GM23338 (cell line): ENCODE measurements at regions not wholly inside any gene's neighbourhood (a gene's known extent, or its start where the extent isn't known, plus 50 kb on each side); places are given as distances from the start of the nearest gene placed in this dataset.

Source experiments
- ATAC-seq: fragments of 200-7000 bp; cut with Tn5 transposase; 3 replicates; pipeline ENCODE4 v1.9.1; 2020
- DNase-seq: peaks from one replicate; pipeline ENCODE4 v3.0.0-alpha.2; 2015; ENCODE audit warnings: low spot score
- H2AFZ ChIP-seq: fragments of 200-600 bp; sonication (generic); 2 replicates; pipeline ENCODE4 v1.8.0; 2016; ENCODE audit warnings: antibody characterized with exemption, mild to moderate bottlenecking, moderate library complexity
- H3F3A ChIP-seq: fragments of 200-600 bp; sonication (generic); replicated peaks from 2 replicates; pipeline ENCODE4 v1.8.0; 2017; ENCODE audit warnings: antibody characterized with exemption, mixed run types, low read depth
- H3K27ac ChIP-seq: fragments of 200-600 bp; sonication (generic); 2 replicates; pipeline ENCODE4 v1.6.1; 2016; ENCODE audit warnings: low read depth
- H3K27me3 ChIP-seq: fragments of 200-600 bp; sonication (generic); 2 replicates; pipeline ENCODE4 v1.8.0; 2016; ENCODE audit warnings: mild to moderate bottlenecking, mixed run types, moderate library complexity; ENCODE audit not compliant: insufficient read depth
- H3K36me3 ChIP-seq: fragments of 200-600 bp; sonication (generic); 2 replicates; pipeline ENCODE4 v1.8.0; 2016; ENCODE audit warnings: mild to moderate bottlenecking; ENCODE audit not compliant: insufficient read depth
- H3K4me1 ChIP-seq: fragments of 200-600 bp; sonication (generic); 2 replicates; pipeline ENCODE4 v1.8.0; 2016; ENCODE audit warnings: mild to moderate bottlenecking, moderate library complexity; ENCODE audit not compliant: insufficient read depth
- H3K4me2 ChIP-seq: fragments of 200-600 bp; sonication (generic); 2 replicates; pipeline ENCODE4 v1.7.1; 2017; ENCODE audit warnings: mixed run types
- H3K4me3 ChIP-seq: fragments of 200-600 bp; sonication (generic); 2 replicates; pipeline ENCODE4 v1.6.1; 2016; ENCODE audit warnings: mixed run types
- H3K79me2 ChIP-seq: fragments of 200-600 bp; sonication (generic); replicated peaks from 2 replicates; pipeline ENCODE4 v1.8.0; 2017; ENCODE audit warnings: mild to moderate bottlenecking; ENCODE audit not compliant: insufficient read depth
- H3K9me2 ChIP-seq: fragments of 200-600 bp; sonication (generic); 2 replicates; pipeline ENCODE4 v1.8.0; 2017; ENCODE audit not compliant: insufficient read depth
- H4K20me1 ChIP-seq: fragments of 200-600 bp; sonication (generic); replicated peaks from 2 replicates; pipeline ENCODE4 v1.8.0; 2017; ENCODE audit warnings: mild to moderate bottlenecking; ENCODE audit not compliant: insufficient read depth
- H3K27ac Mint-ChIP-seq: 2 replicates; pipeline ENCODE4 v1.8.0; 2020; ENCODE audit warnings: inconsistent platforms, mild to moderate bottlenecking, moderate library complexity, mixed read lengths
- H3K27me3 Mint-ChIP-seq: 3 replicates; pipeline ENCODE4 v1.8.0; 2022; ENCODE audit warnings: low read depth, mild to moderate bottlenecking, moderate library complexity, mixed read lengths, inconsistent platforms; ENCODE audit not compliant: insufficient read depth, poor library complexity
- H3K36me3 Mint-ChIP-seq: 3 replicates; pipeline ENCODE4 v1.8.0; 2021; ENCODE audit warnings: low read depth, mild to moderate bottlenecking, inconsistent platforms, moderate library complexity, mixed read lengths
- H3K4me1 Mint-ChIP-seq: 3 replicates; pipeline ENCODE4 v1.8.0; 2020; ENCODE audit warnings: mild to moderate bottlenecking, inconsistent platforms, mixed read lengths
- H3K4me3 Mint-ChIP-seq: 3 replicates; pipeline ENCODE4 v1.8.0; 2021; ENCODE audit warnings: moderate library complexity, mild to moderate bottlenecking, inconsistent platforms, mixed read lengths
- H3K9me3 Mint-ChIP-seq: 3 replicates; pipeline ENCODE4 v1.8.0; 2020; ENCODE audit warnings: moderate library complexity, mild to moderate bottlenecking, inconsistent platforms, mixed read lengths
- CREB1 ChIP-seq: fragments of 250-450 bp; sonication (Bioruptor Pico); IDR thresholded peaks from 2 replicates; pipeline ENCODE4 v1.5.0; 2020; ENCODE audit warnings: low read depth, mild to moderate bottlenecking, moderate library complexity
- ETS1 ChIP-seq: IDR thresholded peaks from 2 replicates; pipeline ENCODE4 v1.6.1; 2016; ENCODE audit warnings: antibody characterized with exemption
- EZH2 ChIP-seq: fragments of 200-600 bp; sonication (generic); IDR thresholded peaks from one replicate; pipeline ENCODE4 v1.8.0; 2017; ENCODE audit warnings: antibody characterized with exemption, mild to moderate bottlenecking, low read depth; ENCODE audit not compliant: unreplicated experiment
- EZH2phosphoT487 ChIP-seq: fragments of 200-600 bp; sonication (generic); IDR thresholded peaks from one replicate; pipeline ENCODE4 v1.8.1; 2018; ENCODE audit warnings: antibody characterized with exemption; ENCODE audit not compliant: unreplicated experiment
- JUNB ChIP-seq: IDR thresholded peaks from one replicate; pipeline ENCODE4 v1.6.1; 2016; ENCODE audit warnings: antibody characterized with exemption; ENCODE audit not compliant: unreplicated experiment
- NANOG ChIP-seq: IDR thresholded peaks from 2 replicates; pipeline ENCODE4 v1.6.1; 2016; ENCODE audit warnings: antibody characterized with exemption, borderline replicate concordance
- POLR2AphosphoS5 ChIP-seq: IDR thresholded peaks from 2 replicates; pipeline ENCODE4 v1.6.1; 2016; ENCODE audit warnings: antibody characterized with exemption, low read depth
- STAT1 ChIP-seq: IDR thresholded peaks from one replicate; pipeline ENCODE4 v1.6.1; 2016; ENCODE audit warnings: antibody characterized with exemption; ENCODE audit not compliant: unreplicated experiment
- ZNF114 ChIP-seq: fragments of 250-450 bp; sonication (Bioruptor Pico); IDR thresholded peaks from 2 replicates; pipeline ENCODE4 v1.5.0; 2020; ENCODE audit warnings: mild to moderate bottlenecking, moderate library complexity
- ZNF331 ChIP-seq: fragments of 250-450 bp; sonication (Bioruptor Pico); IDR thresholded peaks from 2 replicates; pipeline ENCODE4 v1.5.0; 2020; ENCODE audit warnings: low read depth, mild to moderate bottlenecking, moderate library complexity
- TF ChIP-seq, protein P1 (sequence below): IDR thresholded peaks from one replicate; pipeline ENCODE4 v1.6.1; 2018; ENCODE audit warnings: antibody characterized with exemption; ENCODE audit not compliant: unreplicated experiment
- TF ChIP-seq, protein P2 (sequence below): fragments of 250-450 bp; sonication (Bioruptor Pico); IDR thresholded peaks from 2 replicates; pipeline ENCODE4 v1.5.0; 2020; ENCODE audit warnings: mild to moderate bottlenecking, moderate library complexity
- TF ChIP-seq, protein P3 (sequence below), 2 experiments: fragments of 200-600 bp in 1 of 2; sonication (generic) in 1 of 2; conservative IDR thresholded peaks; 2 replicates each; pipeline versions ENCODE4 v1.5.1 to v1.6.1; 2016 to 2017; ENCODE audit warnings: antibody characterized with exemption in 2 of 2, low read depth in 2 of 2, mild to moderate bottlenecking in 2 of 2, moderate library complexity in 1 of 2

DNA sequence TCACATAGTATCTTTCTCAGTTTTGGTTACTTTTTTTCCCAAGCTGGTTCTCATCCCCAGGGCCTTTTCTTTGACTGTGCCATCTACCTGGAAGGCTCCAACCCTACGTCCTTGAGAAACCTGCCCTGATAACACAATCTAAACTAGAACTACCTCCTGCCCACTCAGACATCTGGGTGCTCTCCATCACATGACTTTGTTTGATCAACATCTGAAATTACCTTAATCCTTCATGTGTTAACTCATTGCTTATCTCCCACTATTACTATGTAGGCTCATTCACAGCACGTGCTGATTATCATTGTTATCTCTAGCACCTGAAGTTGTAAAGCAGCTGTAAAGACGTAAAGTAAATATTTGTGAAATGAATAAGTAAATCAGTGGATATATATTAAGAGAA is 784.0 kb downstream of the TMTC2 start:
- H3K36me3 Mint-ChIP-seq = no peaks in the 10 kb centered on the region
- Histone ChIP-seq H3K9me2 (no peaks in the 10 kb centered on the region), H3K4me1 (peaks cover 4% of the 10 kb centered on the region; the same call in 1 of the 2 replicates), H2AFZ (no peak overlapping the region), H4K20me1 (no peaks in the 10 kb centered on the region), H3K27ac (no peak overlapping the region), H3K4me2 (no peak overlapping the region), H3F3A (no peaks in the 10 kb centered on the region), H3K4me3 (no peak overlapping the region), H3K36me3 (no peaks in the 10 kb centered on the region), H3K27me3 (no peaks in the 10 kb centered on the region), H3K79me2 (no peaks in the 10 kb centered on the region)
- no peaks in the 10 kb centered on the region for H3K9me3 Mint-ChIP-seq
- H3K27ac Mint-ChIP-seq = peak overlapping the region; percentile 21; the same call in 1 of the 2 replicates
- H3K27me3 Mint-ChIP-seq = no peaks in the 10 kb centered on the region
- ATAC-seq (no peak), DNase-seq (no peak)
- H3K4me3 Mint-ChIP-seq = no peak overlapping the region
- H3K4me1 Mint-ChIP-seq = peaks cover 21% of the 10 kb centered on the region
- TF ChIP-seq ZNF114 (CRISPR knock-in tag) (no peak), POLR2AphosphoS5 (no peak), ZNF331 (CRISPR knock-in tag) (no peak), JUNB (no peak), NANOG (no peak), EZH2 (no peak), CREB1 (CRISPR knock-in tag) (no peak), ETS1 (no peak), STAT1 (no peak), EZH2phosphoT487 (no peak)
- TF ChIP-seq, protein P1, sequence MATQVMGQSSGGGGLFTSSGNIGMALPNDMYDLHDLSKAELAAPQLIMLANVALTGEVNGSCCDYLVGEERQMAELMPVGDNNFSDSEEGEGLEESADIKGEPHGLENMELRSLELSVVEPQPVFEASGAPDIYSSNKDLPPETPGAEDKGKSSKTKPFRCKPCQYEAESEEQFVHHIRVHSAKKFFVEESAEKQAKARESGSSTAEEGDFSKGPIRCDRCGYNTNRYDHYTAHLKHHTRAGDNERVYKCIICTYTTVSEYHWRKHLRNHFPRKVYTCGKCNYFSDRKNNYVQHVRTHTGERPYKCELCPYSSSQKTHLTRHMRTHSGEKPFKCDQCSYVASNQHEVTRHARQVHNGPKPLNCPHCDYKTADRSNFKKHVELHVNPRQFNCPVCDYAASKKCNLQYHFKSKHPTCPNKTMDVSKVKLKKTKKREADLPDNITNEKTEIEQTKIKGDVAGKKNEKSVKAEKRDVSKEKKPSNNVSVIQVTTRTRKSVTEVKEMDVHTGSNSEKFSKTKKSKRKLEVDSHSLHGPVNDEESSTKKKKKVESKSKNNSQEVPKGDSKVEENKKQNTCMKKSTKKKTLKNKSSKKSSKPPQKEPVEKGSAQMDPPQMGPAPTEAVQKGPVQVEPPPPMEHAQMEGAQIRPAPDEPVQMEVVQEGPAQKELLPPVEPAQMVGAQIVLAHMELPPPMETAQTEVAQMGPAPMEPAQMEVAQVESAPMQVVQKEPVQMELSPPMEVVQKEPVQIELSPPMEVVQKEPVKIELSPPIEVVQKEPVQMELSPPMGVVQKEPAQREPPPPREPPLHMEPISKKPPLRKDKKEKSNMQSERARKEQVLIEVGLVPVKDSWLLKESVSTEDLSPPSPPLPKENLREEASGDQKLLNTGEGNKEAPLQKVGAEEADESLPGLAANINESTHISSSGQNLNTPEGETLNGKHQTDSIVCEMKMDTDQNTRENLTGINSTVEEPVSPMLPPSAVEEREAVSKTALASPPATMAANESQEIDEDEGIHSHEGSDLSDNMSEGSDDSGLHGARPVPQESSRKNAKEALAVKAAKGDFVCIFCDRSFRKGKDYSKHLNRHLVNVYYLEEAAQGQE = no peak
- TF ChIP-seq, protein P2, sequence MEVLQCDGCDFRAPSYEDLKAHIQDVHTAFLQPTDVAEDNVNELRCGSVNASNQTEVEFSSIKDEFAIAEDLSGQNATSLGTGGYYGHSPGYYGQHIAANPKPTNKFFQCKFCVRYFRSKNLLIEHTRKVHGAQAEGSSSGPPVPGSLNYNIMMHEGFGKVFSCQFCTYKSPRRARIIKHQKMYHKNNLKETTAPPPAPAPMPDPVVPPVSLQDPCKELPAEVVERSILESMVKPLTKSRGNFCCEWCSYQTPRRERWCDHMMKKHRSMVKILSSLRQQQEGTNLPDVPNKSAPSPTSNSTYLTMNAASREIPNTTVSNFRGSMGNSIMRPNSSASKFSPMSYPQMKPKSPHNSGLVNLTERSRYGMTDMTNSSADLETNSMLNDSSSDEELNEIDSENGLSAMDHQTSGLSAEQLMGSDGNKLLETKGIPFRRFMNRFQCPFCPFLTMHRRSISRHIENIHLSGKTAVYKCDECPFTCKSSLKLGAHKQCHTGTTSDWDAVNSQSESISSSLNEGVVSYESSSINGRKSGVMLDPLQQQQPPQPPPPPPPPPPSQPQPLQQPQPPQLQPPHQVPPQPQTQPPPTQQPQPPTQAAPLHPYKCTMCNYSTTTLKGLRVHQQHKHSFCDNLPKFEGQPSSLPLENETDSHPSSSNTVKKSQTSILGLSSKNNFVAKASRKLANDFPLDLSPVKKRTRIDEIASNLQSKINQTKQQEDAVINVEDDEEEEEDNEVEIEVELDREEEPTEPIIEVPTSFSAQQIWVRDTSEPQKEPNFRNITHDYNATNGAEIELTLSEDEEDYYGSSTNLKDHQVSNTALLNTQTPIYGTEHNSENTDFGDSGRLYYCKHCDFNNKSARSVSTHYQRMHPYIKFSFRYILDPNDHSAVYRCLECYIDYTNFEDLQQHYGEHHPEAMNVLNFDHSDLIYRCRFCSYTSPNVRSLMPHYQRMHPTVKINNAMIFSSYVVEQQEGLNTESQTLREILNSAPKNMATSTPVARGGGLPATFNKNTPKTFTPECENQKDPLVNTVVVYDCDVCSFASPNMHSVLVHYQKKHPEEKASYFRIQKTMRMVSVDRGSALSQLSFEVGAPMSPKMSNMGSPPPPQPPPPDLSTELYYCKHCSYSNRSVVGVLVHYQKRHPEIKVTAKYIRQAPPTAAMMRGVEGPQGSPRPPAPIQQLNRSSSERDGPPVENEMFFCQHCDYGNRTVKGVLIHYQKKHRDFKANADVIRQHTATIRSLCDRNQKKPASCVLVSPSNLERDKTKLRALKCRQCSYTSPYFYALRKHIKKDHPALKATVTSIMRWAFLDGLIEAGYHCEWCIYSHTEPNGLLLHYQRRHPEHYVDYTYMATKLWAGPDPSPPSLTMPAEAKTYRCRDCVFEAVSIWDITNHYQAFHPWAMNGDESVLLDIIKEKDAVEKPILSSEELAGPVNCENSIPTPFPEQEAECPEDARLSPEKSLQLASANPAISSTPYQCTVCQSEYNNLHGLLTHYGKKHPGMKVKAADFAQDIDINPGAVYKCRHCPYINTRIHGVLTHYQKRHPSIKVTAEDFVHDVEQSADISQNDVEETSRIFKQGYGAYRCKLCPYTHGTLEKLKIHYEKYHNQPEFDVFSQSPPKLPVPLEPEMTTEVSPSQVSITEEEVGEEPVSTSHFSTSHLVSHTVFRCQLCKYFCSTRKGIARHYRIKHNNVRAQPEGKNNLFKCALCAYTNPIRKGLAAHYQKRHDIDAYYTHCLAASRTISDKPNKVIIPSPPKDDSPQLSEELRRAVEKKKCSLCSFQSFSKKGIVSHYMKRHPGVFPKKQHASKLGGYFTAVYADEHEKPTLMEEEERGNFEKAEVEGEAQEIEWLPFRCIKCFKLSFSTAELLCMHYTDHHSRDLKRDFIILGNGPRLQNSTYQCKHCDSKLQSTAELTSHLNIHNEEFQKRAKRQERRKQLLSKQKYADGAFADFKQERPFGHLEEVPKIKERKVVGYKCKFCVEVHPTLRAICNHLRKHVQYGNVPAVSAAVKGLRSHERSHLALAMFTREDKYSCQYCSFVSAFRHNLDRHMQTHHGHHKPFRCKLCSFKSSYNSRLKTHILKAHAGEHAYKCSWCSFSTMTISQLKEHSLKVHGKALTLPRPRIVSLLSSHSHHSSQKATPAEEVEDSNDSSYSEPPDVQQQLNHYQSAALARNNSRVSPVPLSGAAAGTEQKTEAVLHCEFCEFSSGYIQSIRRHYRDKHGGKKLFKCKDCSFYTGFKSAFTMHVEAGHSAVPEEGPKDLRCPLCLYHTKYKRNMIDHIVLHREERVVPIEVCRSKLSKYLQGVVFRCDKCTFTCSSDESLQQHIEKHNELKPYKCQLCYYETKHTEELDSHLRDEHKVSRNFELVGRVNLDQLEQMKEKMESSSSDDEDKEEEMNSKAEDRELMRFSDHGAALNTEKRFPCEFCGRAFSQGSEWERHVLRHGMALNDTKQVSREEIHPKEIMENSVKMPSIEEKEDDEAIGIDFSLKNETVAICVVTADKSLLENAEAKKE (CRISPR knock-in tag) = no peak
- TF ChIP-seq, protein P3, sequence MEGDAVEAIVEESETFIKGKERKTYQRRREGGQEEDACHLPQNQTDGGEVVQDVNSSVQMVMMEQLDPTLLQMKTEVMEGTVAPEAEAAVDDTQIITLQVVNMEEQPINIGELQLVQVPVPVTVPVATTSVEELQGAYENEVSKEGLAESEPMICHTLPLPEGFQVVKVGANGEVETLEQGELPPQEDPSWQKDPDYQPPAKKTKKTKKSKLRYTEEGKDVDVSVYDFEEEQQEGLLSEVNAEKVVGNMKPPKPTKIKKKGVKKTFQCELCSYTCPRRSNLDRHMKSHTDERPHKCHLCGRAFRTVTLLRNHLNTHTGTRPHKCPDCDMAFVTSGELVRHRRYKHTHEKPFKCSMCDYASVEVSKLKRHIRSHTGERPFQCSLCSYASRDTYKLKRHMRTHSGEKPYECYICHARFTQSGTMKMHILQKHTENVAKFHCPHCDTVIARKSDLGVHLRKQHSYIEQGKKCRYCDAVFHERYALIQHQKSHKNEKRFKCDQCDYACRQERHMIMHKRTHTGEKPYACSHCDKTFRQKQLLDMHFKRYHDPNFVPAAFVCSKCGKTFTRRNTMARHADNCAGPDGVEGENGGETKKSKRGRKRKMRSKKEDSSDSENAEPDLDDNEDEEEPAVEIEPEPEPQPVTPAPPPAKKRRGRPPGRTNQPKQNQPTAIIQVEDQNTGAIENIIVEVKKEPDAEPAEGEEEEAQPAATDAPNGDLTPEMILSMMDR (conservative IDR thresholded peaks at IDR 0.05; ENCODE audit: low read depth in 2 of 2) = no peak
